GM03348 (cell line): ENCODE measurements at regions not wholly inside any gene's neighbourhood (a gene's known extent, or its start where the extent isn't known, plus 50 kb on each side); places are given as distances from the start of the nearest gene placed in this dataset.
"Not testable (repeated sequence)": the region's sequence is repeated elsewhere in the genome, so short reads cannot be mapped to it uniquely, and the experiment has no call there.

Experiments
- DNase-seq: peaks from one replicate; pipeline ENCODE4 v3.0.0; 2012; ENCODE audit warnings: low spot score

GRCh38 chr1:70819785-70820184, 227.8 kb downstream of the PTGER3 start:
- no peak for DNase-seq

DNA sequence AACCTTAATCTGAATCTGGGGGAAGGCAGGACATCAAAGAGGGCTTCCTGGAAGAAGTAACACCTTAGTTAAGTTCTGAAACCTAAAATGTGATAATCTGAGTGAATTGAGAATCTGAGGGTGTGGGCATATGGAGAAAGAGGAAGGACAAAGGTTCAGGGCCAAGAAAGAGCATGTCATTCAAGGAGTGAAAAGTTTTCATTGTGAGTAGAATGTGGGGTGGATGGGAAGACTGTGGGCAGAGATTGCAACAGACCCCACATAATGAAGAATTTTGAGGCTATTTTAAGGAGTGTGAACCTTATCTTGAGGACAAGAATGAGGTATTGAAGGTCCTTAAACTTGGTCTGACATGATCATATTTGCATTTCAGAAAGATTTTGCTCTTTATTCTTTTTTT, 227.2 kb downstream of the PTGER3 start:
- no peak for DNase-seq

GRCh38 chr1:70820995-70821394, 226.6 kb downstream of the PTGER3 start:
- DNase-seq = no peak

- no peak for DNase-seq
Measured at GRCh38 chr1:70826428-70826827, 221.2 kb downstream of the PTGER3 start.

- DNase-seq = no peak
Measured at GRCh38 chr1:70827030-70827429, 220.6 kb downstream of the PTGER3 start.

- DNase-seq = no peak
Measured at GRCh38 chr1:70828177-70828576, 219.4 kb downstream of the PTGER3 start.

GRCh38 chr1:70834365-70834764, 213.3 kb downstream of the PTGER3 start:
- not testable (repeated sequence) for DNase-seq

DNA sequence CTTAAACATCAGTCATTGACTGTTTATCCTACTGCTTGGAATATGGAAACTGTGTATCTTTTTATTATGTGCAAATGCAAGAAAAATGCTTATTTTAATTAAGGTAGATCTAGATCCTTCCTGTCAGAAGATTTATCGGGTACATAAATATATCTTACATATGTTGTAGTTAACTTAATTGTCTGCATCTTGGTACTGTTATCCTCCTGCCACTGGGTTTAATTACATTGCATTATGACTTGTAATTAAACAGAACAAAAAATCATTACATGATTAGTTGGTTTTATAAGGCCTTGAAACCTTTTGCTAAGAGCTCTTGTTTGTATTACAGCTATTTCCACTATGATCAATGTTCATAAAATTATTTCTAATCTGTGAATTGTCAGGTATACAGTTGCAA, 211.2 kb downstream of the PTGER3 start:
- no peak for DNase-seq

- DNase-seq = peak; percentile 4
Measured at GRCh38 chr1:70840260-70840953, 207.2 kb downstream of the PTGER3 start.

DNA sequence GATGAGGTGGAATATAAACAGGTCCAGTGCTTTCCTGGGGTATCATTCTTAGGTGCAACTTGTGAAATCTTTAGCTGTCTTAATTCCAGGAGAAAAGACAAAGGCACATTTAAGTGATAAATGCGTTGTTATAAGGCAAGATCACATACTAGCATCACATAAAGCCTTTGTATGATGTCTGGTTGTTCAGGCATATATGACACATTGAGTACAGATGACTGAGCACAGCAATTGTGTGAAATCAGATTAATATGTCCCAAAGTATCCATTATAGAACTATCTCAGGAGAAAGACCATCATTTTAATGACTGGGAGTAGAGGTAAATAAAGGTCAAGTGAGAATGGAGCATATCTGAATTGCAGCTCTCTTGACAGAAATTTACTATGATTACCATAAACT, 205.1 kb downstream of the PTGER3 start:
- DNase-seq = no peak

DNA sequence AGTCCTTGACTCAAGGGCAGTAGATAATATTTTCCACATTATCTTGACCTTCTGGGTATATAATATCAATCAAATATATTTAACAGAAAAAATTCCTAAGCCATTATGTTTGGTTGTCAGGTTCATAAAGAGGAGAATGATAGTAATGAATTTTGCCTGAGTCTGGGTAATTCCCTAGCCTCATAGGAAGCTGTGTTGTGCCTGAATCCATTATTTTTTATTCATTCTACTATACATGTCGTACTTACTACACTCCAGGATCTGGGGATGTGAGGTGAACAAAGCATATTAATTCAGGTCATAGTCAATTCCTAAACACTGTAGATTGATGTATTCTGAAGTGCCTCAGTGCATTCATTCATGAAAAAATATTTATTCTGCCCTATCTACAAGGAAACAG, 204.2 kb downstream of the PTGER3 start:
- no peak for DNase-seq

DNA sequence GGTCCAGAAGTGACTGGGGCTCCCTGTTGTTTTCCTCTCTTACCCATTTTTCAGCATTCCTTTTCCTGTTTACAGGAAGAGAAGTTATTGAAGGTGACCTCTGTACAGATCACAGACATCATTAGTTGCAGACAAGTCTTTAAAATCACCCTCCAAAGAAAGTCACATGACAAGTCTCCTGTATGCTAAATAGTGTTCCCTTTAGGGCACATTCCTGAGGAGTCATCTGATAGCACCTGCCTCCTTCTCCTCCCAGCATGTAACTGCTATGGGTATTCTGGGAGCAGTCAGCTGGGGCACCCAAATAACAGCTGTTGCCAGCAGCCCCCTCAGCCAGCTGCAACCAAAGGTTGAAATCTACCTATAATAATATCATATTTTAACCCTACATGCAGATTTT, 200.6 kb downstream of the PTGER3 start:
- DNase-seq = no peak

GRCh38 chr1:70855203-70855602, 192.4 kb downstream of the PTGER3 start:
- no peak for DNase-seq

GRCh38 chr1:70856201-70856600, 191.4 kb downstream of the PTGER3 start:
- DNase-seq = no peak

- DNase-seq = peak; percentile 23
Measured at GRCh38 chr1:70863239-70863638, 184.4 kb downstream of the PTGER3 start.

DNA sequence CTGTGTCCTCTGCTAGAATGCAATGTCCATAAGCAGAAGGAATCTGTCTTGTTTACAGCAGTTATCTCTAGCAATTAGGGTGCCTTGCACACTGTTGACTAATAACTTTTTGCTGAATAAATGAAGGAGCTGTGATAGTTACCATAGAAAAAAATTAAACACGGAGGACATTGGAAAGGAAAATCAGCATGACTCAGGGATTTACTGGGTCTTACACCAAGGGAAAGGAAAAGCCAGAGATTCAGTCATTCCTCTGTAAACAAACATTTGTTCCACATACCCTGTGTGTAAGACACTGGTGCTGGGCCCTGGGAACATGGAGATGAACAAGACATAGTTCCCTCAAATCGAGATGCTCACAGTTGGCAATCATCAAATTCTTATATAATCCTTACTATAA, 183.3 kb downstream of the PTGER3 start:
- DNase-seq = peak; percentile 25

GRCh38 chr1:70866542-70867264, 180.9 kb downstream of the PTGER3 start:
- no peak for DNase-seq

DNA sequence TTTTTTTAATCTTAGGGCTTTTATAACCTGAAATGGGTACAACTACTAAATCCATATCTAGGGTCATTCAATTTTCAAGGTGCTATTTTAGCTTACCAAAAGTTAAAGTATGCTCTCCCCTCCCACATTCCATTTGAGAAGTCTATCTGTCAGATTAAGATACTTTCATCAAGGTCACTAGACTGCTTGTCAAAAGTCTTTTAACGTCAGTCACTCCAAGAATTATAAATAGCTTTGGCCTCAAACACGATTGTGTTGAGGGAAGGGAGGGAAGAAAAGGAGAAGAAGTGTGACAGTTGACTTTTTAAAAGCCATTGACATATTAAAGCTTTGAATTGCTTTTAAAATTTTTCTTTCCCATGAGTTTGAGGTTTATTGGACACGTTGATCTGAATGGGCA, 175.8 kb downstream of the PTGER3 start:
- DNase-seq = no peak

- no peak for DNase-seq
Measured at GRCh38 chr1:70874063-70874462, 173.6 kb downstream of the PTGER3 start.

- DNase-seq = peak; percentile 23
Measured at GRCh38 chr1:70874818-70875217, 172.8 kb downstream of the PTGER3 start.

DNA sequence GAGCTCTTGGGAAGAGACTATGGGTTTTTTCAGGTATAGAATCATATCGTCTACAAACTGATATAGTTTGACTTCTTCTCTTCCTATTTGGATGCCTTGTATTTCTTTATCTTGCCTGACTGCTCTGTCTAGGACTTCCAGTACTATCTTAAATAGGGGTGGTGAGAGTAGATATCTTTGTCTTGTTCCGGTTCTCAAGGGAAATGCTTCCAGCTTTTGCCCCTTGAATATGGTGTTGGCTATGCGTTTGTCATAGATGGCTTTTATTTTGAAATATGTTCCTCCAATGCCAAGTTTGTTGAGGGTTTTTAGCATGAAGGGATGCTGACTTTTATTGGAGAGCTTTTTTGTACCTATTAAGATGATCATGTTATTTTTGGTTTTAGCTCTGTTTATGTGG, 170.3 kb downstream of the PTGER3 start:
- DNase-seq = no peak

DNA sequence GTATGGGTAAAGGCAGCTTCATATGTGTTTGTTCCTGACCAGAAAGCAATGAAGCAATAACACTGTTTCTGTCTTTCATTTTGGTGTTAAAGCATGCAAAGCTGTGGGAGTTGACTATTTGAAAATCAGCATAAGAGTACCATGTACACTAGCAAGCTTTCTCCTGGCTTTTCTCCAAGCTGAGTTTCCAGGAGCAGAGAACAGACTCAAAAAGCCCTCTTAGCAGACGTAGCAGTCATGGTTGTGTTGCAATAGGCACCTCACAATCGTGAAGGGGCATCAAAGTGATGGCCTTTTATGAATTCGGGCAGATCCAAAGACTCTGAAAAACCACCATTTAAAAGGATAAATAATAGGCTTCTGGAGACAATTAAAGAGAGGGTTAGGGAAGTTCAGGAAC, 159.7 kb downstream of the PTGER3 start:
- peak; percentile 10 for DNase-seq

DNA sequence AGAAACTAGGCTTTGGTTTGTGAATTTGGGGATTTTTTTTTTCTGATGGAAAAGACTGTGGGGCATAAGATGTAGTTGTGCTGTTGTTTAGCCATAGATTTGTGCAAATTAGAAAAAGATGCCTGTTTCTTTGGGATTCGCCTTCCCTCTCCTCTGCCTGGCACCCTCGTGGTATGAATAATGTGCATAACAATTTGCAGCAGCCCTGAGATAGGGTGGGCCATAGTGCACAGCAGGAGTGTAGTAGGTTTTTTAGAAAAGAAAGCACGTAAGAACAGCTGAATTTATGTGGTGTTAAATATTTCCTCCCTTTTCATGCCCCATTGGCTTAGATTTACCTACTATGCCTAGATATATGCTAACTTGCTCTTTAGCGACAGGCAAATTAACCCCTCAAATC, 158.9 kb downstream of the PTGER3 start:
- no peak for DNase-seq

DNA sequence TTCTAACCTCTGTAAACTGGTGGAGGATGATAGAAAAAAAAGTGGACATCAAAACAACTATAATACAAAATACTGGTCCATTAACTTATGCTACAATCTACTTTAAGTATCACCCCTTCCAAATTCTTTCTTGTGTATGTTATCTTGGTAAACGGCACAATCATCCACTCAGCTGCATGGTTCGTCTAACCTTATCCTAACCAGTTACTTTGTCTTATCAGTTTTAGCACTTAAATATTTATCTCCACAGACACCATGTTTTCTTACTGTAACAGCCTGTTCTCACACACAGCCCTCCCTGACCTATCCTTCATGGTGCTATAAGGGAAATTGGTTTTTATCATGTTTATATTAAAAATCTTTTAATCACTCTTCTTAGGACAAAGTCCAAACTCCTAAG, 157.2 kb downstream of the PTGER3 start:
- DNase-seq = no peak
